ENCODE measurements at regions not wholly inside any gene's neighbourhood (a gene's known extent, or its start where the extent isn't known, plus 50 kb on each side); places are given as distances from the start of the nearest gene placed in this dataset.

DNA sequence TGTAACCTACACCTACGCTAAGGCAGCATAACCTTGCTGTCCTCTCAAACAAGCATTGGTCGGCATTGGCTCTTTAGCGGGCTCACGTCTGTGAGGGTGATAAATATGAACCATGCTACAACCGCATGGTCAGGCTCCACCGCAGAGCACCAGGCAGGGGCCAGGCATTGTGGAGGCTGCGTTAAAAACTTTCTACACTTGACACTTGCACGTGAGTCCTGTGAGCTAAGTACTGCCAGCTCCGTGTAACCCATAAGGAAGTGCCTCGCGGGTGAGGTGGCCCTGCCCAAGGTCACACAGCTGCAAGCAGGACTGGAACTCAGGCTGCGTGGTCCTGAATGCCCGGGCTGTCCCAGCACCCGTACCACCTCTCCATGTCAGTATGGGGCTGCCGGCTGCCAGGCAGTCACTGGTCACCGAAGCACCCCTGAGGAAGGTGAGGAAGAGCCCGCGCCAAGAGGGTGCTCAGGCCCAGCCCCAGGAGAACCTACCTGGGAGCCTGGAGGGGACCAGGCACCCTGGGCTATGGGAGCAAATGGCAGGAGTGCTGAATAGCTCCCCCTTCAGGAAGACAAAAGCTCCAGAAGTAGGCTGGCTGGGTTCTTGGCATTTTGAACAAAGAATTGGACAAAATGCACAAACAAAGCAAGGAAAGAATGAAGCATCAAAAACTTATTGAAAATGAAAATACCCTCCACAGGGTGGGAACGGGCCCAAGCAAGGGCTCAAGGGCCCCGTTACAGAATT lies 271.1 kb upstream of the RAB6C start:
- TF ChIP-seq CTCF (IDR thresholded peaks at IDR 0.05) (no peak), POLR2A (IDR thresholded peaks at IDR 0.05) (no peak)

All from testis (tissue), 2 donors.